Keratinocyte (primary cell): ENCODE measurements at regions not wholly inside any gene's neighbourhood (a gene's known extent, or its start where the extent isn't known, plus 50 kb on each side); places are given as distances from the start of the nearest gene placed in this dataset.

ENCODE experiments used
- DNase-seq: peaks from one replicate; pipeline ENCODE4 v3.0.0-alpha.2; 2011; ENCODE audit warnings: low read depth, missing footprints, low spot score
- FAIRE-seq: peaks from 2 replicates; lab custom pipeline; 2011; peaks lifted over from hg19 to GRCh38; lab: Jason Lieb, UNC
- H2AFZ ChIP-seq: 2 replicates; pipeline ENCODE4 v1.6.0; 2012; ENCODE audit warnings: low read length, control low read depth, inconsistent platforms; ENCODE audit not compliant: control insufficient read depth
- H3K27ac ChIP-seq: 2 replicates; pipeline ENCODE4 v1.5.1; 2011; ENCODE audit warnings: low read length; ENCODE audit not compliant: control insufficient read depth, insufficient read depth
- H3K27me3 ChIP-seq: 3 replicates; pipeline ENCODE4 v1.6.0; 2011; ENCODE audit warnings: low read length; ENCODE audit not compliant: control insufficient read depth, insufficient read depth; ENCODE audit errors: extremely low read depth
- H3K36me3 ChIP-seq, 2 experiments: 2 replicates in 1 of 2; 3 replicates in 1 of 2; pipeline ENCODE4 v1.5.1; 2011; ENCODE audit warnings: low read length in 2 of 2, mild to moderate bottlenecking in 1 of 2; ENCODE audit not compliant: control insufficient read depth in 2 of 2, insufficient read depth in 2 of 2; ENCODE audit errors: extremely low read depth in 1 of 2
- H3K4me1 ChIP-seq: 3 replicates; pipeline ENCODE4 v1.5.1; 2011; ENCODE audit warnings: low read length; ENCODE audit not compliant: control insufficient read depth, insufficient read depth; ENCODE audit errors: extremely low read depth
- H3K4me2 ChIP-seq: 3 replicates; pipeline ENCODE4 v1.6.0; 2011; ENCODE audit warnings: low read depth, low read length; ENCODE audit not compliant: control insufficient read depth, insufficient read depth; ENCODE audit errors: extremely low read depth
- H3K4me3 ChIP-seq, 3 experiments: fragments of 200-600 bp in 1 of 3; sonication (generic) in 1 of 3; 2 replicates in 2 of 3; 3 replicates in 1 of 3; pipeline ENCODE4 v1.5.1; 2011 to 2016; ENCODE audit warnings: low read length in 3 of 3, mild to moderate bottlenecking in 3 of 3, control low read depth in 2 of 3, inconsistent platforms in 1 of 3, low read depth in 1 of 3, mixed read lengths in 1 of 3, mixed run types in 1 of 3, moderate library complexity in 1 of 3; ENCODE audit not compliant: control insufficient read depth in 2 of 3, insufficient read depth in 2 of 3; ENCODE audit errors: extremely low read depth in 1 of 3
- H3K79me2 ChIP-seq: 2 replicates; pipeline ENCODE4 v1.6.0; 2012; ENCODE audit warnings: low read length; ENCODE audit not compliant: control insufficient read depth, insufficient read depth
- H3K9ac ChIP-seq: 3 replicates; pipeline ENCODE4 v1.6.0; 2011; ENCODE audit warnings: low read length; ENCODE audit not compliant: control insufficient read depth, insufficient read depth; ENCODE audit errors: extremely low read depth
- H3K9me1 ChIP-seq: 3 replicates; pipeline ENCODE4 v1.6.0; 2011; ENCODE audit warnings: low read length; ENCODE audit not compliant: control insufficient read depth, insufficient read depth; ENCODE audit errors: extremely low read depth
- H3K9me3 ChIP-seq: 2 replicates; pipeline ENCODE4 v1.5.1; 2012; ENCODE audit warnings: low read depth, low read length; ENCODE audit not compliant: control insufficient read depth
- H4K20me1 ChIP-seq: 3 replicates; pipeline ENCODE4 v1.6.0; 2011; ENCODE audit warnings: low read length; ENCODE audit not compliant: control insufficient read depth, insufficient read depth; ENCODE audit errors: extremely low read depth
- EZH2 ChIP-seq: IDR thresholded peaks from one replicate; pipeline ENCODE4 v1.6.1; 2012; ENCODE audit warnings: inconsistent platforms, mild to moderate bottlenecking, low read length, moderate library complexity
- dilution Hi-C: fragments of 300-500 bp; cut with MboI; formaldehyde crosslinking; loops from one replicate; pipeline ENCODE4 v1.7.0; 2020; ENCODE audit warnings: low sequenced_read_pairs; ENCODE audit not compliant: extremely low pct_ligation_motif_present
- TF ChIP-seq, protein P1 (sequence below), 3 experiments: IDR thresholded peaks in 1 of 3; conservative IDR thresholded peaks in 1 of 3; optimal IDR thresholded peaks in 1 of 3; 2 replicates in 2 of 3; 3 replicates in 1 of 3; pipeline versions ENCODE3 to v1.5.1; 2011; ENCODE audit warnings: low read length in 3 of 3, mild to moderate bottlenecking in 3 of 3, moderate library complexity in 2 of 3, control low read depth in 1 of 3, inconsistent platforms in 1 of 3; ENCODE audit not compliant: insufficient read depth in 2 of 3; ENCODE audit errors: extremely low read depth in 1 of 3

DNA sequence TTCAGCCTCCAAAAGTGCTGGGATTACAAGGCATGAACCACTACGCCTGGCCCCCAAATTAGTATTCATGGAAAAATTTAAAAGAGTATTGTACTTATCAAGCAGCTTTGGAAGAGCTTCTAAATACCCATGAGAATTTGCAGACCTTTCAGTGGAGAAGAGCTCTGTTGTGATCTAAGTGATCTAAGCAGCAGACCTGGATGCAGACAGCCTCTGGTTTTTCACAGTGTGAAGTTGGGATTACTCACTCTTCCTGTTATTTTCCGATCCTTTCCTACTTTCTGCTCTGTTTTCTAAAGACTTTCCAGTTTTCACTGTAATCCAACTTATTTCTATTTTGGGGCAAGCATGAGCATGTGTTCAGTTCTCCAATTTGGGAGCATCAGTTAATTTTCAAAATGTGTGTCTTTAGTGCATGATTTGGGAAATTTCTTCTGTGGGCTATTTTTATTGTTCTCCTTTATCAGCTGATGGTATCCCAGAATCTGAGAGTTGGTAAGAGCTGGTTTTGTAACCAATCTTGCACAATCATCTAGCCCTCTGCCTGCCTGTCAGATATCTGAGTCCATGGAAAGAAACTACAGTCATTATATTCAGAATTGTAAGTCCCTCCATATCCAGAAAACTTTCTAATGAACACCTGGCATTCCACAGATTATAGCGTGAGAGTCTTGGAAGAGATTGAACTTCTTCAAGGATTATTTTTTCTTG lies 207.7 kb upstream of the DTNBP1 start:
- Histone ChIP-seq H3K9ac (no peak overlapping the region), H3K27ac (no peak overlapping the region), H3K9me1 (no peaks in the 10 kb centered on the region), H3K27me3 (peaks cover 4% of the 10 kb centered on the region), H3K36me3 (no peaks in the 10 kb centered on the region), H3K4me2 (no peak overlapping the region), H3K79me2 (no peaks in the 10 kb centered on the region), H3K4me3 (no peak overlapping the region), H2AFZ (no peak overlapping the region), H4K20me1 (no peaks in the 10 kb centered on the region), H3K4me1 (no peaks in the 10 kb centered on the region), H3K9me3 (no peaks in the 10 kb centered on the region)
- dilution Hi-C loops, result no loop called here
- no peak for FAIRE-seq
- TF ChIP-seq EZH2, result no peak
- TF ChIP-seq, protein P1, sequence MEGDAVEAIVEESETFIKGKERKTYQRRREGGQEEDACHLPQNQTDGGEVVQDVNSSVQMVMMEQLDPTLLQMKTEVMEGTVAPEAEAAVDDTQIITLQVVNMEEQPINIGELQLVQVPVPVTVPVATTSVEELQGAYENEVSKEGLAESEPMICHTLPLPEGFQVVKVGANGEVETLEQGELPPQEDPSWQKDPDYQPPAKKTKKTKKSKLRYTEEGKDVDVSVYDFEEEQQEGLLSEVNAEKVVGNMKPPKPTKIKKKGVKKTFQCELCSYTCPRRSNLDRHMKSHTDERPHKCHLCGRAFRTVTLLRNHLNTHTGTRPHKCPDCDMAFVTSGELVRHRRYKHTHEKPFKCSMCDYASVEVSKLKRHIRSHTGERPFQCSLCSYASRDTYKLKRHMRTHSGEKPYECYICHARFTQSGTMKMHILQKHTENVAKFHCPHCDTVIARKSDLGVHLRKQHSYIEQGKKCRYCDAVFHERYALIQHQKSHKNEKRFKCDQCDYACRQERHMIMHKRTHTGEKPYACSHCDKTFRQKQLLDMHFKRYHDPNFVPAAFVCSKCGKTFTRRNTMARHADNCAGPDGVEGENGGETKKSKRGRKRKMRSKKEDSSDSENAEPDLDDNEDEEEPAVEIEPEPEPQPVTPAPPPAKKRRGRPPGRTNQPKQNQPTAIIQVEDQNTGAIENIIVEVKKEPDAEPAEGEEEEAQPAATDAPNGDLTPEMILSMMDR (optimal IDR thresholded peaks at IDR 0.05 in 1 of 3, IDR thresholded peaks at IDR 0.05 in 1 of 3, conservative IDR thresholded peaks at IDR 0.05 in 1 of 3; ENCODE audit: extremely low read depth in 1 of 3, insufficient read depth in 2 of 3, low read length in 3 of 3), result no peak
- no peak for DNase-seq

DNA sequence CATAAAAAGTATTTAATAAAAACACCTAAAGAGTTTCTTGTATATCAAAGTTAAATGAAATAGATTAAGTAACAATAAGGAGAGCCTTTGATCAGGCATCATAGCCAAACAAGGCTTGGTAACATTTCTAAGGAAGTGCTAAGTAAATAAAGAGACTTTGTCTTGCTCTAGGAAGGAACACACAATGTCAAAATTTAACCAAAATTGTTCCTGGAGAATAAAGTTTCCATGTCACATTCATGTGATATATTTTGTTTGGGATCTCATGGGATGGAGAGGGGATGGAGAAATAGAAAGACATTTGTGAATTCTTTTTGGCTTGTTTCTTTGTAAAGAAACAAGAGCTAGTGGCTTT lies 201.9 kb upstream of the DTNBP1 start:
- no peak for DNase-seq

More for the DNA sequence above, 201.9 kb upstream of the DTNBP1 start:
- no peak for FAIRE-seq
- TF ChIP-seq EZH2, result no peak
- TF ChIP-seq, protein P1 (optimal IDR thresholded peaks at IDR 0.05 in 1 of 3, IDR thresholded peaks at IDR 0.05 in 1 of 3, conservative IDR thresholded peaks at IDR 0.05 in 1 of 3; ENCODE audit: extremely low read depth in 1 of 3, insufficient read depth in 2 of 3, low read length in 3 of 3), result no peak
- no peaks in the 10 kb centered on the region for H3K9me1 ChIP-seq
- H3K9me3 ChIP-seq, result no peaks in the 10 kb centered on the region
- H3K36me3 ChIP-seq, result no peaks in the 10 kb centered on the region
- H3K79me2 ChIP-seq, result no peaks in the 10 kb centered on the region
- no peaks in the 10 kb centered on the region for H3K4me1 ChIP-seq
- no peak overlapping the region for H3K4me3 ChIP-seq
- H3K9ac ChIP-seq, result no peak overlapping the region
- no peak overlapping the region for H3K4me2 ChIP-seq
- H2AFZ ChIP-seq, result no peak overlapping the region
- no peaks in the 10 kb centered on the region for H4K20me1 ChIP-seq
- H3K27ac ChIP-seq, result no peak overlapping the region
- H3K27me3 ChIP-seq, result no peaks in the 10 kb centered on the region
- dilution Hi-C loops, result no loop called here
